Smooth muscle cell (in vitro differentiated cells): ENCODE measurements at regions not wholly inside any gene's neighbourhood (a gene's known extent, or its start where the extent isn't known, plus 50 kb on each side); places are given as distances from the start of the nearest gene placed in this dataset.

Source experiments
- DNase-seq: peaks from one replicate; lab custom pipeline; 2025; ENCODE audit not compliant: unreplicated experiment; lab: John Stamatoyannopoulos, UW
- H2AFZ ChIP-seq: fragments of 200-600 bp; sonication (generic); 2 replicates; pipeline ENCODE4 v1.6.0; 2016; ENCODE audit warnings: antibody characterized with exemption, low read depth, mild to moderate bottlenecking
- H3F3A ChIP-seq: fragments of 200-600 bp; sonication (generic); 2 replicates; pipeline ENCODE4 v1.6.0; 2017; ENCODE audit warnings: antibody characterized with exemption, low read depth
- H3K27ac ChIP-seq: fragments of 200-600 bp; sonication (generic); 2 replicates; pipeline ENCODE4 v1.5.1; 2016; ENCODE audit warnings: low read depth, mild to moderate bottlenecking
- H3K27me3 ChIP-seq: fragments of 200-600 bp; sonication (generic); 2 replicates; pipeline ENCODE4 v1.6.1; 2016; ENCODE audit warnings: low read depth, mild to moderate bottlenecking
- H3K36me3 ChIP-seq: fragments of 200-600 bp; sonication (generic); 2 replicates; pipeline ENCODE4 v1.5.1; 2016; ENCODE audit warnings: low read depth
- H3K4me1 ChIP-seq: fragments of 200-600 bp; sonication (generic); 2 replicates; pipeline ENCODE4 v1.5.1; 2016; ENCODE audit warnings: low read depth
- H3K4me2 ChIP-seq: fragments of 200-600 bp; sonication (generic); 2 replicates; pipeline ENCODE4 v1.6.0; 2016; ENCODE audit warnings: mild to moderate bottlenecking
- H3K4me3 ChIP-seq: fragments of 200-600 bp; sonication (generic); 2 replicates; pipeline ENCODE4 v1.5.1; 2016; ENCODE audit warnings: mild to moderate bottlenecking
- H3K79me2 ChIP-seq: fragments of 200-600 bp; sonication (generic); 2 replicates; pipeline ENCODE4 v1.6.0; 2016; ENCODE audit warnings: low read depth, mild to moderate bottlenecking
- H3K9ac ChIP-seq: fragments of 200-600 bp; sonication (generic); 2 replicates; pipeline ENCODE4 v1.6.0; 2016; ENCODE audit warnings: low read depth
- H3K9me3 ChIP-seq: fragments of 200-600 bp; sonication (generic); replicated peaks from 2 replicates; pipeline ENCODE4 v1.5.1; 2016; ENCODE audit warnings: low read depth
- H4K20me1 ChIP-seq: fragments of 200-600 bp; sonication (generic); 2 replicates; pipeline ENCODE4 v1.6.0; 2016; ENCODE audit warnings: low read depth
- CTCF ChIP-seq: fragments of 200-600 bp; sonication (generic); IDR thresholded peaks from 2 replicates; pipeline ENCODE4 v1.5.1; 2017; ENCODE audit warnings: borderline replicate concordance, mild to moderate bottlenecking, antibody characterized with exemption; ENCODE audit not compliant: insufficient read depth, poor library complexity, severe bottlenecking
- WGBS: methylation state at CpG from one replicate; pipeline ENCODE4 v1.1.7; 2016; ENCODE audit warnings: low lambda C conversion rate; 5-methylcytosine and 5-hydroxymethylcytosine counted together

- no peak for DNase-seq
- Histone ChIP-seq H3K4me1 (no peaks in the 10 kb centered on the region), H3K27me3 (no peaks in the 10 kb centered on the region), H4K20me1 (no peaks in the 10 kb centered on the region), H3K4me2 (no peak overlapping the region), H3K36me3 (no peaks in the 10 kb centered on the region), H3K79me2 (no peaks in the 10 kb centered on the region), H3K27ac (no peak overlapping the region), H3F3A (no peaks in the 10 kb centered on the region), H2AFZ (no peak overlapping the region), H3K9ac (no peak overlapping the region), H3K9me3 (no peaks in the 10 kb centered on the region), H3K4me3 (no peak overlapping the region)
- 95% methylated on average over 7 of the region's 7 CpGs for WGBS
- TF ChIP-seq CTCF = no peak
These were observed 464.6 kb downstream of the FUT8 start for GRCh38 chr14:65877166-65877565.

- H3K9ac ChIP-seq = no peak overlapping the region
- H3K4me1 ChIP-seq = no peaks in the 10 kb centered on the region
- H3K27ac ChIP-seq = no peak overlapping the region
- WGBS = 71% methylated on average over 4 of the region's 4 CpGs
- no peak for DNase-seq
- no peaks in the 10 kb centered on the region for H3K79me2 ChIP-seq
- H3K4me2 ChIP-seq = no peak overlapping the region
- no peaks in the 10 kb centered on the region for H3K36me3 ChIP-seq
- H3K9me3 ChIP-seq = no peaks in the 10 kb centered on the region
- H4K20me1 ChIP-seq = no peaks in the 10 kb centered on the region
- H3K27me3 ChIP-seq = no peaks in the 10 kb centered on the region
- no peaks in the 10 kb centered on the region for H3F3A ChIP-seq
- H2AFZ ChIP-seq = no peak overlapping the region
- H3K4me3 ChIP-seq = no peak overlapping the region
- no peak for TF ChIP-seq CTCF
These were observed 465.1 kb downstream of the FUT8 start for GRCh38 chr14:65877624-65878023.

- H3K27me3 ChIP-seq = no peaks in the 10 kb centered on the region
- H3K4me3 ChIP-seq = no peak overlapping the region
- no peak overlapping the region for H2AFZ ChIP-seq
- TF ChIP-seq CTCF = no peak
- H3K4me2 ChIP-seq = no peak overlapping the region
- H3K79me2 ChIP-seq = no peaks in the 10 kb centered on the region
- 77% methylated on average over 4 of the region's 4 CpGs for WGBS
- H4K20me1 ChIP-seq = no peaks in the 10 kb centered on the region
- no peaks in the 10 kb centered on the region for H3F3A ChIP-seq
- H3K4me1 ChIP-seq = no peaks in the 10 kb centered on the region
- DNase-seq = no peak
- H3K36me3 ChIP-seq = no peaks in the 10 kb centered on the region
- H3K9me3 ChIP-seq = no peaks in the 10 kb centered on the region
- H3K9ac ChIP-seq = no peak overlapping the region
- H3K27ac ChIP-seq = no peak overlapping the region
These were observed 466.1 kb downstream of the FUT8 start for GRCh38 chr14:65878586-65878985.

- 86% methylated on average over 3 of the region's 3 CpGs for WGBS
- H3K4me3 ChIP-seq = no peak overlapping the region
- no peak overlapping the region for H3K9ac ChIP-seq
- no peak for TF ChIP-seq CTCF
- H3K27me3 ChIP-seq = no peaks in the 10 kb centered on the region
- no peaks in the 10 kb centered on the region for H3F3A ChIP-seq
- no peaks in the 10 kb centered on the region for H3K36me3 ChIP-seq
- no peaks in the 10 kb centered on the region for H4K20me1 ChIP-seq
- H2AFZ ChIP-seq = no peak overlapping the region
- H3K79me2 ChIP-seq = no peaks in the 10 kb centered on the region
- no peak for DNase-seq
- no peak overlapping the region for H3K4me2 ChIP-seq
- H3K4me1 ChIP-seq = no peaks in the 10 kb centered on the region
- no peaks in the 10 kb centered on the region for H3K9me3 ChIP-seq
- no peak overlapping the region for H3K27ac ChIP-seq
These were observed 466.9 kb downstream of the FUT8 start for GRCh38 chr14:65879248-65880009.
